Stomach (tissue), 8 donors: ENCODE measurements at regions not wholly inside any gene's neighbourhood (a gene's known extent, or its start where the extent isn't known, plus 50 kb on each side); places are given as distances from the start of the nearest gene placed in this dataset.

Experiments
- DNase-seq, 2 donors: peaks; one replicate each; pipeline versions ENCODE4 v3.0.0 to v3.0.0-alpha.2; 2013 to 2019
- H3K27ac ChIP-seq, 5 donors: fragments of 200-600 bp in 4 of 5; sonication (generic) in 4 of 5; one replicate each; pipeline ENCODE4 v1.5.1; 2013 to 2019; ENCODE audit warnings: mild to moderate bottlenecking in 1 of 5, moderate library complexity in 1 of 5
- H3K27me3 ChIP-seq, 3 donors: fragments of 200-600 bp; sonication (generic); one replicate each; pipeline ENCODE4 v1.5.1; 2017 to 2019; ENCODE audit warnings: mixed run types in 1 of 3
- H3K36me3 ChIP-seq, 4 donors: fragments of 200-600 bp; sonication (generic); 1 replicate in 3 of 4; 2 replicates in 1 of 4; pipeline ENCODE4 v1.5.1; 2016 to 2019
- H3K4me1 ChIP-seq, 4 donors: fragments of 200-600 bp; sonication (generic); one replicate each; pipeline ENCODE4 v1.5.1; 2016 to 2019
- H3K4me3 ChIP-seq, 4 donors: fragments of 200-600 bp; sonication (generic) in 3 of 4; one replicate each; pipeline ENCODE4 v1.5.1; 2016 to 2019; ENCODE audit warnings: mild to moderate bottlenecking in 1 of 4
- H3K9me3 ChIP-seq, 4 donors: fragments of 200-600 bp; sonication (generic); one replicate each; pipeline ENCODE4 v1.5.1; 2016 to 2019
- EP300 ChIP-seq: sonication (generic); formaldehyde crosslinking; IDR thresholded peaks from one replicate; pipeline ENCODE4 v1.6.1; 2017; ENCODE audit warnings: antibody characterized with exemption
- POLR2A ChIP-seq, 4 donors: fragments of 450-650 bp; IDR thresholded peaks; one replicate each; pipeline ENCODE4 v1.6.1; 2016; ENCODE audit warnings: antibody characterized with exemption in 4 of 4, control low read depth in 2 of 4, mild to moderate bottlenecking in 1 of 4, moderate library complexity in 1 of 4
- POLR2AphosphoS5 ChIP-seq, 3 donors: sonication (generic); formaldehyde crosslinking; IDR thresholded peaks; one replicate each; pipeline ENCODE4 v1.6.1; 2016; ENCODE audit warnings: antibody characterized with exemption in 3 of 3
- WGBS, 5 donors: extraction: QIAGEN DNeasy Blood & Tissue Kit in 3 of 5; methylation state at CpG; one replicate each; pipeline versions ENCODE4 v1.1.5 to v1.1.7; 2013 to 2018; 5-methylcytosine and 5-hydroxymethylcytosine counted together
- intact Hi-C: fragments of 100-400 bp; cut with DNase I; formaldehyde crosslinking; loops from one replicate; pipeline ENCODE4 v1.15.1; 2023; ENCODE audit warnings: low total_unique reads
- TF ChIP-seq, protein P1 (sequence below), 7 experiments: fragments of 450-650 bp in 4 of 7; fragments of 200-600 bp in 3 of 7; sonication (generic) in 3 of 7; IDR thresholded peaks; one replicate each; pipeline ENCODE4 v1.5.1; 2016 to 2019; ENCODE audit warnings: antibody characterized with exemption in 7 of 7, control low read depth in 2 of 7, mild to moderate bottlenecking in 1 of 7
- donor health status: healthy with polysubstance abuse.
- donor health status: Bipolar disorder and iron deficiency.
- donor health status: healthy.

DNA sequence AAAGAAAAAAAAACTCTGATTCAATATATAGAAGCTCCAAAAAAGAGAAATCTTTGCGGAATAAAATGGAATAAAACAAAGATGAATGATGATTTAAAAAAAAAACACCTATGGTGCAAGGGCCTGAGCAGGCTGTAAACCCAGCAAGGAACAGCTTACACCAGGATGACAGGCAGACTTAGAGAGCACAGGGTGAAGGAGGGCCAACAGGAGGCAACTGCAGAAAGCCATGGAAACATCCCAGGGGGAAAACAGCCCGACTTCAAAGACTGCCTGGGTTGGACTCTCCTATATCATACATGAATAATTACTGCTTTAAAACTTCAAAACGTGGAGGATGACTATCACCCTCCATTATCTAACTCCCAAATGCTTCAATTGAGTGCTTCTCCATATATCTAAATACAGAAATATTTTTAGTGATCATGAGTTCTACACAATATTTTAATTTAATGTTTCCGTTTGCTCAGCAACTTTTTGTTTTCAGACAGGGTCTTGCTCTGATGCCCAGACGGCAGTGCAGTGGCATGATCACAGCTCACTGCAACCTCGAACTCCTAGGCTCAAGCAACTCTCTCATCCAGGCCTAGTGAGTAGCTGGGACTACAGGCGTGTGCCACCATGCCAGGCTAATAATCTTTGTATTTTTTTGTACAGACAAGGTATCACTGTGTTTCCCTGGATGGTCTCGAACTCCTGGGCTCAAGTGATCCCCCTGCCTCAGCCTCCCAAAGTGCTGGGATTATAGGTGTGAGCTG is 456.2 kb downstream of the TBL1XR1 start:
- WGBS, 5 donors = 70 to 81% (median 77%) methylated on average over 8 of the region's 8 CpGs
- intact Hi-C loops = no loop called here

GRCh38 chr3:176739159-176739558 is 458.1 kb downstream of the TBL1XR1 start:
- Histone ChIP-seq H3K9me3 (no peaks in the 10 kb centered on the region), H3K27me3 (no peaks in the 10 kb centered on the region), H3K4me3 (no peak overlapping the region), H3K36me3 (no peaks in the 10 kb centered on the region), H3K27ac (no peak overlapping the region), H3K4me1 (no peaks in the 10 kb centered on the region)
- intact Hi-C loops = no loop called here
- DNase-seq = no peak
- TF ChIP-seq, protein P1, sequence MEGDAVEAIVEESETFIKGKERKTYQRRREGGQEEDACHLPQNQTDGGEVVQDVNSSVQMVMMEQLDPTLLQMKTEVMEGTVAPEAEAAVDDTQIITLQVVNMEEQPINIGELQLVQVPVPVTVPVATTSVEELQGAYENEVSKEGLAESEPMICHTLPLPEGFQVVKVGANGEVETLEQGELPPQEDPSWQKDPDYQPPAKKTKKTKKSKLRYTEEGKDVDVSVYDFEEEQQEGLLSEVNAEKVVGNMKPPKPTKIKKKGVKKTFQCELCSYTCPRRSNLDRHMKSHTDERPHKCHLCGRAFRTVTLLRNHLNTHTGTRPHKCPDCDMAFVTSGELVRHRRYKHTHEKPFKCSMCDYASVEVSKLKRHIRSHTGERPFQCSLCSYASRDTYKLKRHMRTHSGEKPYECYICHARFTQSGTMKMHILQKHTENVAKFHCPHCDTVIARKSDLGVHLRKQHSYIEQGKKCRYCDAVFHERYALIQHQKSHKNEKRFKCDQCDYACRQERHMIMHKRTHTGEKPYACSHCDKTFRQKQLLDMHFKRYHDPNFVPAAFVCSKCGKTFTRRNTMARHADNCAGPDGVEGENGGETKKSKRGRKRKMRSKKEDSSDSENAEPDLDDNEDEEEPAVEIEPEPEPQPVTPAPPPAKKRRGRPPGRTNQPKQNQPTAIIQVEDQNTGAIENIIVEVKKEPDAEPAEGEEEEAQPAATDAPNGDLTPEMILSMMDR (IDR thresholded peaks at IDR 0.05) = no peak
- no peak for TF ChIP-seq POLR2AphosphoS5 (IDR thresholded peaks at IDR 0.05)
- TF ChIP-seq EP300 = no peak
- no peak for TF ChIP-seq POLR2A (IDR thresholded peaks at IDR 0.05)
- WGBS, 5 donors = 34 to 45% (median 36%) methylated on average over 2 of the region's 2 CpGs

More for the DNA sequence above, 456.2 kb downstream of the TBL1XR1 start:
- no peak for DNase-seq
- Histone ChIP-seq H3K27ac (no peak overlapping the region), H3K36me3 (no peaks in the 10 kb centered on the region), H3K9me3 (no peaks in the 10 kb centered on the region), H3K4me1 (no peaks in the 10 kb centered on the region), H3K27me3 (no peaks in the 10 kb centered on the region), H3K4me3 (no peak overlapping the region)
- TF ChIP-seq POLR2A (IDR thresholded peaks at IDR 0.05) = no peak
- TF ChIP-seq, protein P1 (IDR thresholded peaks at IDR 0.05) = no peak
- no peak for TF ChIP-seq POLR2AphosphoS5 (IDR thresholded peaks at IDR 0.05)
- TF ChIP-seq EP300 = no peak

- H3K9me3 ChIP-seq = no peaks in the 10 kb centered on the region
- intact Hi-C loops = no loop called here
- no peaks in the 10 kb centered on the region for H3K4me1 ChIP-seq
- TF ChIP-seq POLR2AphosphoS5 (IDR thresholded peaks at IDR 0.05) (no peak), EP300 (no peak), POLR2A (IDR thresholded peaks at IDR 0.05) (no peak)
- TF ChIP-seq, protein P1 (IDR thresholded peaks at IDR 0.05) = no peak
- DNase-seq = no peak
- no peaks in the 10 kb centered on the region for H3K27me3 ChIP-seq
- H3K36me3 ChIP-seq = no peaks in the 10 kb centered on the region
- no peak overlapping the region for H3K27ac ChIP-seq
- no peak overlapping the region for H3K4me3 ChIP-seq
- 75 to 84% (median 78%) methylated on average over 4 of the region's 4 CpGs for WGBS, 5 donors
Observed at GRCh38 chr3:176737480-176738110, 459.7 kb downstream of the TBL1XR1 start.

DNA sequence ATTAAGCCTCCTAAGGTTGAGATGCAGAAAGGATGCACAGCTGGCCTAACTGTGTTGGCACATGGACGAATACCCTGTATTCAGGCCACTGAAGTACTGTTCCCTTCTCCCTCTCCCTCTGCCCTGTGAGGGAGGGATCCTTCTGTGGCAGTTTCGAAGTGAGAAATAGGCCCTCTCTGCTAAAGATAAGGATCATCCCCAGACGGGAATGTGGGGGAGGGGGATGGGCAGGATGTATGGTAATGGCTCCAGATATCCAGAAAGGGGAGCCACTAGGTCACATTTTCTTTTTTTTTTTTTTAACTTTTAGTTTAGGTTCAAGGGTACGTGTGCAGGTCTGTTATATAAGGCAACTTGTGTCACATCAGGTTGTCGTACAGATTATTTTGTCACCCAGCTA is 463.1 kb downstream of the TBL1XR1 start:
- TF ChIP-seq POLR2AphosphoS5 (IDR thresholded peaks at IDR 0.05) (no peak), EP300 (no peak), POLR2A (IDR thresholded peaks at IDR 0.05) (no peak)
- TF ChIP-seq, protein P1 (IDR thresholded peaks at IDR 0.05) = no peak
- no peaks in the 10 kb centered on the region for H3K36me3 ChIP-seq
- intact Hi-C loops = no loop called here
- H3K27ac ChIP-seq = no peak overlapping the region
- no peak overlapping the region for H3K4me3 ChIP-seq
- H3K9me3 ChIP-seq = no peaks in the 10 kb centered on the region
- H3K27me3 ChIP-seq = no peaks in the 10 kb centered on the region
- WGBS, 5 donors = 63 to 71% (median 68%) methylated on average over 5 of the region's 5 CpGs
- no peaks in the 10 kb centered on the region for H3K4me1 ChIP-seq
- DNase-seq = no peak
